ENCODE measurements at regions not wholly inside any gene's neighbourhood (a gene's known extent, or its start where the extent isn't known, plus 50 kb on each side); places are given as distances from the start of the nearest gene placed in this dataset.

- H3K4me1 ChIP-seq: peaks cover 0 to 16% (median 7%) of the 10 kb centered on the region in 4 donors
- WGBS, 2 donors: 72 to 85% methylated on average over 2 of the region's 2 CpGs
- no peak for DNase-seq
- H3K36me3 ChIP-seq: no peaks in the 10 kb centered on the region
- H3K27ac ChIP-seq: no peak overlapping the region
- no peak for TF ChIP-seq POLR2AphosphoS5 (IDR thresholded peaks at IDR 0.05)
- TF ChIP-seq EP300 (IDR thresholded peaks at IDR 0.05): no peak
- TF ChIP-seq CTCF (IDR thresholded peaks at IDR 0.05): no peak
- no peak for TF ChIP-seq POLR2A (IDR thresholded peaks at IDR 0.05)
- intact Hi-C loops (cut with DNase I): no loop called here
- no peaks in the 10 kb centered on the region for H3K9me3 ChIP-seq
- H3K27me3 ChIP-seq: no peaks in the 10 kb centered on the region
- H3K4me3 ChIP-seq: no peak overlapping the region
Observed at GRCh38 chr4:123940604-123941003, 544.0 kb downstream of the SPRY1 start.

GRCh38 chr4:123941306-123941705 is 544.7 kb downstream of the SPRY1 start:
- 38 to 70% methylated on average over 1 of the region's 1 CpG for WGBS, 2 donors
- no peak for DNase-seq
- H3K36me3 ChIP-seq: no peaks in the 10 kb centered on the region

GRCh38 chr4:123943976-123944375 is 547.4 kb downstream of the SPRY1 start:
- intact Hi-C loops (cut with DNase I): no loop called here

More at GRCh38 chr4:123941306-123941705, 544.7 kb downstream of the SPRY1 start:
- Histone ChIP-seq H3K4me3 (no peak overlapping the region), H3K27ac (no peak overlapping the region), H3K4me1 (peaks cover 0 to 16% (median 7%) of the 10 kb centered on the region in 4 donors), H3K27me3 (no peaks in the 10 kb centered on the region), H3K9me3 (no peaks in the 10 kb centered on the region)
- intact Hi-C loops (cut with DNase I): no loop called here
- TF ChIP-seq POLR2AphosphoS5 (IDR thresholded peaks at IDR 0.05) (no peak), CTCF (IDR thresholded peaks at IDR 0.05) (no peak), EP300 (IDR thresholded peaks at IDR 0.05) (no peak), POLR2A (IDR thresholded peaks at IDR 0.05) (no peak)

GRCh38 chr4:123945301-123945700 is 548.7 kb downstream of the SPRY1 start:
- 87 to 90% methylated on average over 7 of the region's 7 CpGs for WGBS, 2 donors
- Histone ChIP-seq H3K27me3 (no peaks in the 10 kb centered on the region), H3K9me3 (no peaks in the 10 kb centered on the region), H3K27ac (no peak overlapping the region), H3K4me1 (no peaks in the 10 kb centered on the region), H3K4me3 (no peak overlapping the region), H3K36me3 (no peaks in the 10 kb centered on the region)
- DNase-seq: no peak
- TF ChIP-seq POLR2A (IDR thresholded peaks at IDR 0.05) (no peak), CTCF (IDR thresholded peaks at IDR 0.05) (no peak), EP300 (IDR thresholded peaks at IDR 0.05) (no peak), POLR2AphosphoS5 (IDR thresholded peaks at IDR 0.05) (no peak)
- intact Hi-C loops (cut with DNase I): no loop called here

More at GRCh38 chr4:123943976-123944375, 547.4 kb downstream of the SPRY1 start:
- H3K4me1 ChIP-seq: no peaks in the 10 kb centered on the region
- no peak for TF ChIP-seq POLR2AphosphoS5 (IDR thresholded peaks at IDR 0.05)
- TF ChIP-seq POLR2A (IDR thresholded peaks at IDR 0.05): no peak
- TF ChIP-seq CTCF (IDR thresholded peaks at IDR 0.05): no peak
- no peak for TF ChIP-seq EP300 (IDR thresholded peaks at IDR 0.05)
- no peak overlapping the region for H3K27ac ChIP-seq
- H3K36me3 ChIP-seq: no peaks in the 10 kb centered on the region
- no peak overlapping the region for H3K4me3 ChIP-seq
- no peaks in the 10 kb centered on the region for H3K27me3 ChIP-seq
- WGBS, 2 donors: 93 to 98% methylated on average over 1 of the region's 1 CpG
- H3K9me3 ChIP-seq: no peaks in the 10 kb centered on the region
- no peak for DNase-seq

- DNase-seq: no peak
- no peak for TF ChIP-seq EP300 (IDR thresholded peaks at IDR 0.05)
- TF ChIP-seq POLR2A (IDR thresholded peaks at IDR 0.05): no peak
- TF ChIP-seq CTCF (IDR thresholded peaks at IDR 0.05): no peak
- TF ChIP-seq POLR2AphosphoS5 (IDR thresholded peaks at IDR 0.05): no peak
- no peaks in the 10 kb centered on the region for H3K27me3 ChIP-seq
- H3K36me3 ChIP-seq: no peaks in the 10 kb centered on the region
- no peaks in the 10 kb centered on the region for H3K4me1 ChIP-seq
- H3K27ac ChIP-seq: no peak overlapping the region
- no peaks in the 10 kb centered on the region for H3K9me3 ChIP-seq
- intact Hi-C loops (cut with DNase I): no loop called here
- no peak overlapping the region for H3K4me3 ChIP-seq
Observed at GRCh38 chr4:123950530-123950929, 553.9 kb downstream of the SPRY1 start.

Measured in sigmoid colon (tissue), 6 donors.